Upper lobe of left lung (tissue), 4 donors: ENCODE measurements at regions not wholly inside any gene's neighbourhood (a gene's known extent, or its start where the extent isn't known, plus 50 kb on each side); places are given as distances from the start of the nearest gene placed in this dataset.

Experiments
- CTCF ChIP-seq, 6 experiments: fragments of 450-650 bp in 4 of 6; fragments of 200-600 bp in 2 of 6; sonication (generic) in 2 of 6; IDR thresholded peaks; one replicate each; pipeline ENCODE4 v1.5.1; 2016 to 2019; ENCODE audit warnings: antibody characterized with exemption in 6 of 6
- EP300 ChIP-seq, 4 donors: sonication (generic); formaldehyde crosslinking; IDR thresholded peaks; one replicate each; pipeline ENCODE4 v1.5.1; 2017; ENCODE audit warnings: antibody characterized with exemption in 4 of 4, control low read depth in 2 of 4
- POLR2A ChIP-seq, 4 donors: fragments of 450-650 bp; IDR thresholded peaks; one replicate each; pipeline ENCODE4 v1.5.1; 2016 to 2017; ENCODE audit warnings: antibody characterized with exemption in 4 of 4, mild to moderate bottlenecking in 2 of 4
- POLR2AphosphoS5 ChIP-seq, 2 donors: sonication (generic); formaldehyde crosslinking; IDR thresholded peaks; one replicate each; pipeline ENCODE4 v1.5.1; 2017; ENCODE audit warnings: antibody characterized with exemption in 2 of 2

- TF ChIP-seq EP300 (IDR thresholded peaks at IDR 0.05) (no peak), POLR2A (IDR thresholded peaks at IDR 0.05) (no peak), CTCF (IDR thresholded peaks at IDR 0.05) (no peak), POLR2AphosphoS5 (IDR thresholded peaks at IDR 0.05) (no peak)
These were observed 157.0 kb upstream of the LMNTD1 start for GRCh38 chr12:25710128-25710527.
